ENCODE measurements at regions not wholly inside any gene's neighbourhood (a gene's known extent, or its start where the extent isn't known, plus 50 kb on each side); places are given as distances from the start of the nearest gene placed in this dataset.

DNA sequence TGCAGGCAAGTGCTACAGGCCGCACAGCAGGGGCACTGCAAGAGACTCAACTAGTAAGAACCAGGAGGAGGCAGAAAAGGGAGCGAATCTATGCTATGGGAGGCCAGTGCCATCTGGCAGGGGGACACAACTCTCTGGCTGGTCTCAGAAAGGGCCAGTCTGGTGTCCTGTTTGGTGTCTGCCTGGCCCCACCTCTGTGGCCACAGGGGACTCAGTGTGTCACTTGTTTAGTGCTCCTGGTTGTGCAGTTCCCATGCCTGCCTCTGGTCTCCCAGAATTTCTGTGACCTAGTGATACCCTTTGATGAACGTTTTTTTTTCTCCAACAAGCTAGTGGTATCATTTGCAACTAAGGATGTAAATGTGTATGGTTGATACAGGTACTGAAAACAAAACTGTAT, 59.2 kb upstream of the JCAD start:
- no peak for DNase-seq (ENCODE audit: low spot score)

DNA sequence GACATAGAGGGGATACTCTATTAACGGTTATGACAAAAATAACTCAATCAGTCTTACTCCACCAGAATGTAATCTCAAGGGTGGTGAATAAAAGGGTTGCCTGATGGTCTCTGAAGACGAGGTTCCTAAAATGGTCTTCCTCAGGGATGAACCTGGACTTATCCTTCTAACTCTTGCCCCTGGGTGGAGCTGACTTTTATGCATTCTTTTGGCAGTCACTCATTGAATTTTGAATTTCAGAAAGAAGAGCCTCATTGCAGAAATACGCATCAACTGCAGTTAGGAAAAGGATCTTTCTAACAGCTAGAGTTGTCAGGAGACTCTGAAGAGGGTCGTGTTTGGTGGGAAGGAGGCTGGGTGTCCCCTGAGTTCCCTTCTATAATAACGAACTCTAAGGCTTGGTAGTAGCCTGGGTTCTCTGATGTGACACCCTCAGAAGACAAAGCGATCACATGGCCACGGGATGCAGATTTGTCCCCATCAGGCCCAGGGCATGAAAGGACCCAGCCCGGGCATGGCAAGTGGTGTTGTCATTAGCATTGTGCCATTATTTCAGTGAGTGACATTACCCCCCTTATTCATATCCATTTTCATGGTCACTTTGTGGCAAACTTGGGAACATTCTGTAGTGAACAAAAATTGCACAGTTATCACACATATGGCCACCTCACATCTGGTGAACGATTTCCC, 58.6 kb upstream of the JCAD start:
- DNase-seq (ENCODE audit: low spot score) = no peak

DNA sequence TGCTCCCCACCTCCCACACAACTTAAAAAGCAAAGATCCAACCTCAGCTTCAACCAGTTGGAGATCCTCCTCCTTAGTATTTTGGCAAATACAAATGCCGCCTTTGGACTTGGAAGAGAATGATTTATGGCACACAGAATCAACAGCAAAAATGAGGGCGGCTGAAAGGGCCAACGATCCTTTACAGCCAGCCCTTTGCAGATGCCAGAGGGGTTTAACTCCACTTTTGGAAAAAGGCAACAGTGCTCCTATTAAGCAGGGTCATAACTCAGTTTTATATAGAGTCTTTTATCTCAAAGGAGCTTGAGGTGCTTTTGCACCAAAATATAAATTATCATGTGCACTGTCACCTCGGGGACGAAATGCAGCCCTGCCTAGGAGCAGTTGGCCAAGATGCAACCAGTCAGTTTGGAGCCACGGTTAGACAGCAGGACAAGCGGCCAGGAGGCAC, 56.7 kb upstream of the JCAD start:
- DNase-seq (ENCODE audit: low spot score) = no peak

DNA sequence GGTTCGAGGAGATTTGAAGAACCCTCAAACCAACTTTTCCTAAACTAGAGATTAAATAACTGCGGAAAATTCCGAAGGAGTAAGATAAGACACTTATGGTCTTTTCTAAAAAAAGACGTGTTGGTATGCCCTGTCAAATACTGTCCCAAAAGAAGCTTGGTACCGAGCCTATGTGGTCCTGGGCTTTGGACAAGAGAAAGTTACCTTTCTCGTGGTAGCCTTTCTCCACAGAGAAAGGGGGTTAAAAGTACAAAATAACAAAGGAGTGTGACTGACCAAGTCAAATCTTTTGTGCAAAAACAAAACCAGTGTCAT, 56.2 kb upstream of the JCAD start:
- no peak for DNase-seq (ENCODE audit: low spot score)

DNA sequence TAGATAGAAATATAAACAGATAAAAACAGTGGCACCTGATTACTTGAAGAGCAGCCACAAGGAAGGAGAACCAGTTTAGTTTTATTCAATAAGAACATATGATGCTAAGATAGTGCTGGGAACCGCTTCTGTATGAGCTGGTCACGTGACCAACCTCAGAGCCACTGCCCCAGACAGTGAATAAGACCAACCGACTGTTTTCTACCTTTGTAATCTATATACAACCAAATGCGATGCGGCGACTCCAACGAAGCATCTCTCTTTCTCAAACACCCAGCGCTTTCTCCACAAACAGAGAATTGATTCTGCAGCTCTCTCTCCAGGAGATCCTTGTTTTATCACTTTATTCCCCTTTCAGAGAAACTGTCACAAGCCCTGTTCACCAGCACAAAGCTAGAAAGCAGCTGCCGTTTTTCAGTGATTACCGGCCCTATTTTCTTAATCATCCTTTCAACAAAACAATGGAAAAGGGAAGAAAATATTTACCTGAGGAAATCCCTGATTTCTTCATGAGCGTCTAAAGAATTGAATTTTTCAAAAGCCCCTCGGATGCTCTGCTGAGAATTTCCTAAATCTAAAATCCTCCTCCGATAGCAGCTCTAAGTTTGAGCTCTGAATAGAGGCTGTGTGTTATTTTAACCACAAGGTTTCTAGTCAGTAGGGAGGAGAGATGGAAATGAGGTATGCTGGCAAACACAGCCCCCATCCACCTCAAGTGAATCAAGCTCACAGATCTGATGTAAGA, 55.7 kb upstream of the JCAD start:
- DNase-seq (ENCODE audit: low spot score) = no peak

DNA sequence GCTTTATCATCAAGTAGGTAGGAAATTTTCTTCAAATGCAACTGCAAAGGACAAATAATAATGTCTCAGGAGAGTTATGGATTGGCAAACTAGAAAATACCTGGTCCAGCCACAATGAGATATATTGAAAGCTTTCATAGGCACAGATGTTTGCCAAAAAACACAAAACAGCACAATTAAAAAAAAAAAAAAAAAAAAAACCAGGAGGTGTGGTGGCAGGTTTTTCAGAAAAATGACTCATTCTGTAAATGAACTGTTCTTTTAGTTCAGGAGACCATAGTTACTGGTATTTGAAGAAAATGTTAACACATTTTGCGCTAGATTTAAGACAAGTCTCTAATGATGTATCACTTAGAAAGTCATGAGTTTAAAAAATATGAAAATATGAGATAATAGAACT, 55.0 kb upstream of the JCAD start:
- DNase-seq (ENCODE audit: low spot score) = no peak

DNA sequence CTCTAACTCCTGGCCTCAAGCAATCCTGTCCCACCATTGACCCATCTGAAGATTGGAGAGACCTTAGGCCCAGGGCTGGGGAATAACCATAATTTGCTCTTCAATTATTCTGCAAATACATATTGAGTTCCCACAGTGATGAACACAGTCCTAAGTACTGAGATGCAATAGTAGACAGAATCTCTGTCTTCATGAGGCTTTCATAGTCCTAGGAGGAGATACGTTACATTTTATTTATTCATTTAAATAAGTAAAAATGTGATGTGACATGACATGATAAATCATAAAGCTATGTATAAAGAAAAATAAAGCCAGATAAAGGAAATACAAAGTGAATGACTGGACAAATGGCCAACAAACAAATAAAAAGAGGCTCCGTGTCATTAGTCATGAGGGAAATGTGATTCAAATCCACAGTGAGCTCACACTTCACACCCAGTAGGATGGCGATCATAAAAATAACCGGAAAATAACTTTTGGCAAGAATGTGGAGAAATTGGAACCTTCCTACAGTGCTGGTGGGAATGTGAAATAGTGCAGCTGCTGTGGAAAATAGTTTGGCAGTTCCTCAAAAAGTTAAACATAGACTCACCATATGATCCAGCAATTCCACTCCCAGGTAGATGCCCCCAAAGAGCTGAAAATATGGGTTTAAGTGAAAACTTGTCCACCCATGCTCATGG, 52.1 kb upstream of the JCAD start:
- DNase-seq (ENCODE audit: low spot score) = no peak
